CD4-positive, alpha-beta memory T cell (primary cell): ENCODE measurements at regions not wholly inside any gene's neighbourhood (a gene's known extent, or its start where the extent isn't known, plus 50 kb on each side); places are given as distances from the start of the nearest gene placed in this dataset.

ENCODE experiments used
- CTCF ChIA-PET: fragments of 350-600 bp; sonication (Branson Sonifier 250); formaldehyde crosslinking; loops from one replicate; lab custom pipeline; 2021; ENCODE audit warnings: inconsistent platforms; ENCODE audit not compliant: partially characterized antibody; lab: Charles Lee
- POLR2A ChIA-PET: fragments of 350-600 bp; sonication (Branson Sonifier 250); formaldehyde crosslinking; loops from one replicate; lab custom pipeline; 2021; ENCODE audit not compliant: partially characterized antibody; lab: Charles Lee
- DNase-seq, 5 donors: peaks; one replicate each; pipeline versions ENCODE4 v3.0.0 to v3.0.0-alpha.2; 2020 to 2022; ENCODE audit warnings: mixed read lengths in 1 of 5
- H3K27ac ChIP-seq: one replicate; pipeline ENCODE4 v1.7.0; 2013; ENCODE audit warnings: low read depth, low read length
- H3K27me3 ChIP-seq: 2 replicates; pipeline ENCODE4 v1.7.0; 2013; ENCODE audit warnings: mild to moderate bottlenecking, low read length, moderate library complexity; ENCODE audit not compliant: insufficient read depth
- H3K36me3 ChIP-seq: 2 replicates; pipeline ENCODE4 v1.7.0; 2013; ENCODE audit warnings: mild to moderate bottlenecking, low read length, moderate library complexity; ENCODE audit not compliant: insufficient read depth
- H3K4me1 ChIP-seq: 2 replicates; pipeline ENCODE4 v1.7.0; 2013; ENCODE audit warnings: mild to moderate bottlenecking, low read length, moderate library complexity; ENCODE audit not compliant: insufficient read depth
- H3K4me3 ChIP-seq, 2 donors: one replicate each; pipeline ENCODE4 v1.7.0; 2013; ENCODE audit warnings: low read length in 2 of 2, mild to moderate bottlenecking in 1 of 2
- H3K9me3 ChIP-seq, 2 donors: one replicate each; pipeline ENCODE4 v1.7.0; 2013; ENCODE audit warnings: low read length in 2 of 2, control low read depth in 1 of 2; ENCODE audit not compliant: control insufficient read depth in 1 of 2
- H3K27ac Mint-ChIP-seq, 7 donors: one replicate each; pipeline ENCODE4 v1.8.0; 2020 to 2021; ENCODE audit warnings: mixed read lengths in 7 of 7, mild to moderate bottlenecking in 6 of 7, inconsistent platforms in 3 of 7, moderate library complexity in 3 of 7
- H3K27me3 Mint-ChIP-seq, 2 donors: one replicate each; pipeline ENCODE4 v1.8.0; 2020 to 2021; ENCODE audit warnings: mixed read lengths in 2 of 2
- H3K36me3 Mint-ChIP-seq, 2 donors: one replicate each; pipeline ENCODE4 v1.8.0; 2020 to 2021; ENCODE audit warnings: mixed read lengths in 2 of 2, inconsistent platforms in 1 of 2, mild to moderate bottlenecking in 1 of 2
- H3K4me1 Mint-ChIP-seq, 4 donors: one replicate each; pipeline ENCODE4 v1.8.0; 2020 to 2021; ENCODE audit warnings: mixed read lengths in 4 of 4, mild to moderate bottlenecking in 1 of 4
- H3K4me3 Mint-ChIP-seq, 8 donors: one replicate each; pipeline ENCODE4 v1.8.0; 2020 to 2021; ENCODE audit warnings: mixed read lengths in 8 of 8, mild to moderate bottlenecking in 7 of 8, moderate library complexity in 6 of 8, inconsistent platforms in 3 of 8
- H3K9me3 Mint-ChIP-seq, 8 donors: one replicate each; pipeline ENCODE4 v1.8.0; 2020 to 2021; ENCODE audit warnings: mixed read lengths in 8 of 8, mild to moderate bottlenecking in 5 of 8, inconsistent platforms in 3 of 8, moderate library complexity in 1 of 8
- intact Hi-C: fragments of 100-400 bp; cut with micrococcal nuclease; formaldehyde crosslinking; loops from one replicate; pipeline ENCODE4 v1.15.1; 2023

DNA sequence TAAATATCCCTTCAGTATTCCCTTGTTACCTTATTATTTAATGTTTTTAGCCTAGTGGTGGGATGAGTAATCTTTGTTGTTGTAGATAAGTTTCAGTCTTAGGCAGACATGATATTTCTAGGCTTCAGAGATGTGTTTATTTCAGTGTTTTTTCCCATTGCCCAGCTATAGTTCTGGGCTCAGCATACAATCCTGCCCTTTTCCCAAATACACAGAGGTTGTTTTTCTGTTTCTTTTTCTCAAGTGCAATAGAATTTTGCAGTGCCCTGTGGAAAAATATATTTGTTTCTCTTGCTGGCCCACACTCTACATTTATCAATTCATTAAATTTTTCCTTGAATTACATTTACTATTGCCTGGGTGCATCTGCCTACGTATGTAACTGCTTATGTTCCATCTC, 321.8 kb downstream of the KCNJ3 start:
- H3K27me3 ChIP-seq = no peaks in the 10 kb centered on the region
- Mint-ChIP-seq H3K27me3 (no peaks in the 10 kb centered on the region), H3K27ac (no peak overlapping the region), H3K36me3 (no peaks in the 10 kb centered on the region), H3K4me1 (no peaks in the 10 kb centered on the region), H3K9me3 (peaks cover 0 to 4% (median 2%) of the 10 kb centered on the region in 8 donors), H3K4me3 (no peak overlapping the region)
- H3K9me3 ChIP-seq = no peaks in the 10 kb centered on the region
- no peak overlapping the region for H3K4me3 ChIP-seq
- POLR2A ChIA-PET = no interaction called here
- CTCF ChIA-PET = no interaction called here
- no peaks in the 10 kb centered on the region for H3K36me3 ChIP-seq
- H3K27ac ChIP-seq = no peak overlapping the region
- H3K4me1 ChIP-seq = no peaks in the 10 kb centered on the region
- intact Hi-C loops = no loop called here
- DNase-seq = no peak

DNA sequence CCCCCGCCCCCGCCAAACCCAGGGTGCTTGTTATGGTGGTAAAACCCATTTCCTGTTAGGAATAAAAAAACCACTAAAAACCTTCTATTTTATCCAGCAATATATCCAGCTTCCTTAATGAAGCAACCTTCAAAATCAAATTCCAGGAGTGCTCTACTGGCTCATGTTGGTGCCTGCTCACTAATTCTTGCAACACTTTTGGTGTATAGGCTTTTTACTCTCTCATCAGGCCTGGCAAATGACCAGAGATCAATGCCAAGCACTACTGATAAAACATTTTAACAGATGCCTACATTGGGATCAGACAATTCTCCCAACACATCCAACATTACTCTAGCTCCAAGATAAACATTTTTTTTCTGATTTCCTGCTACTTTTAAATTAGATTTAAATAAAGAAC, 312.4 kb downstream of the KCNJ3 start:
- no peak for DNase-seq
- Mint-ChIP-seq H3K27ac (no peak overlapping the region), H3K4me1 (no peaks in the 10 kb centered on the region), H3K27me3 (no peaks in the 10 kb centered on the region), H3K9me3 (peaks cover 0 to 14% (median 6%) of the 10 kb centered on the region in 8 donors), H3K4me3 (no peak overlapping the region), H3K36me3 (no peaks in the 10 kb centered on the region)
- CTCF ChIA-PET = no interaction called here
- Histone ChIP-seq H3K36me3 (no peaks in the 10 kb centered on the region), H3K27ac (no peak overlapping the region), H3K4me3 (no peak overlapping the region), H3K9me3 (no peaks in the 10 kb centered on the region), H3K27me3 (no peaks in the 10 kb centered on the region), H3K4me1 (no peaks in the 10 kb centered on the region)
- intact Hi-C loops = no loop called here
- POLR2A ChIA-PET = no interaction called here

DNA sequence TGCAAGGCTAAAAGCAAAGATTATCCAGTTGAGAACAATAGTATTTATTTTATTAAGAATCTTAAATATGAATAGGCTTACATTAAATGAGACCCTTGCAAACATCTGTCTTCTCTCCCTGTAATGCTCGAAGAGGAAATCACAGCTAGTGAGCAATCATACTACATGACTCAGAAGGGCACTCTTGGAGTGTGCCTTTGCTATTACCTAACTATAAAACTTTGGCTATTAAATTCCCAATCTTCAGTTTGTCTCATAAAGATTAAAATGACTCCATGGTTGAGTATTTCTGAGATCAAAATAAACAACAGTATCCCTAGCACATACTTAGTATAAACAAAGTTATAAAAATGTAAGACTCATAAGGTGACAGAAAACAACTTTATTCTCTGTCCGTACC, 296.9 kb downstream of the KCNJ3 start:
- no peaks in the 10 kb centered on the region for H3K27me3 Mint-ChIP-seq
- Histone ChIP-seq H3K27ac (no peak overlapping the region), H3K9me3 (no peaks in the 10 kb centered on the region), H3K36me3 (no peaks in the 10 kb centered on the region), H3K4me1 (no peaks in the 10 kb centered on the region), H3K4me3 (no peak overlapping the region), H3K27me3 (no peaks in the 10 kb centered on the region)
- no peak overlapping the region for H3K27ac Mint-ChIP-seq
- POLR2A ChIA-PET = no interaction called here
- H3K36me3 Mint-ChIP-seq = no peaks in the 10 kb centered on the region
- H3K4me1 Mint-ChIP-seq = no peaks in the 10 kb centered on the region
- DNase-seq = no peak
- CTCF ChIA-PET = no interaction called here
- no peak overlapping the region for H3K4me3 Mint-ChIP-seq
- H3K9me3 Mint-ChIP-seq = peaks cover 0 to 4% (median 0%) of the 10 kb centered on the region in 8 donors
- intact Hi-C loops = no loop called here

DNA sequence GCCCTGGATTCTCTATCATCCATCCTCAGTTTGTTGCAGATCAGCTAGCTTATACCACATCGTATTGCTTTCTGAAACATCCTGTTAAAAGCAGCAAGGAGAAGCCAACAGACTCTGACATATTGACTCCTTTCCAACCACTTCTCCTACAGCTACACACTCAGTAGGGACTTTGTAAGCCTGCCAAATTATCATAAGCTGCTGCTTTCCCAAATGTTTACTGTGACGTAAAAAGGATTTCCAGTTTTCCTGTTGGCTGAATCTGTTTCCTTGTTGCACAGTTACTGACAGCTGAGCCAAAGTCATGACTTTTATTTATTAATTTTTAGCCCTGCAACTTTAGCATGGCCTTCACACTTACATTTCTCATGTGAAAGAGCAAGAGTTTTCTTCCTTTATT, 294.3 kb downstream of the KCNJ3 start:
- ChIA-PET POLR2A (no interaction called here), CTCF (no interaction called here)
- H3K36me3 Mint-ChIP-seq = no peaks in the 10 kb centered on the region
- no peaks in the 10 kb centered on the region for H3K36me3 ChIP-seq
- H3K27ac ChIP-seq = no peak overlapping the region
- DNase-seq = no peak
- no peak overlapping the region for H3K4me3 Mint-ChIP-seq
- intact Hi-C loops = no loop called here
- H3K27me3 Mint-ChIP-seq = no peaks in the 10 kb centered on the region
- no peaks in the 10 kb centered on the region for H3K9me3 ChIP-seq
- no peak overlapping the region for H3K27ac Mint-ChIP-seq
- H3K4me3 ChIP-seq = no peak overlapping the region
- no peaks in the 10 kb centered on the region for H3K27me3 ChIP-seq
- H3K4me1 ChIP-seq = no peaks in the 10 kb centered on the region
- H3K9me3 Mint-ChIP-seq = peaks cover 0 to 8% (median 2%) of the 10 kb centered on the region in 8 donors
- no peaks in the 10 kb centered on the region for H3K4me1 Mint-ChIP-seq

DNA sequence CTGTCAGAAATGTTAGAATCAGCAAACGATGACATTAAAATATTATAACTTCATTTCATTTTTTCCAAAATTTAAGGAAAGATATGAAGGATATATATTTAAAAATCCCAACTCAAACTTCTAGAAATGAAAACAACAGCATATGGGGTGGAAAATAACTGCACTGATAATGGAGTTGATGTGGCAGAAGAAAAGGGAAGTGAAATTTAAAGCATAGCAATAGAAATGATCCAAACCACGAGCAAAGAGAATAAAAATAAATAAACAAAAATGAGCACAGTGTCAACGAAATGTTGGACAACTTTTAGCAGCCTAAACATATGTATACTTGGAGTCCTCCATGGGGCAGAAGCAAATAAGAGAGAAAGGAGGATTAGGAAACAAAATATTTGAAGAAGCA, 280.2 kb downstream of the KCNJ3 start:
- CTCF ChIA-PET = no interaction called here

DNA sequence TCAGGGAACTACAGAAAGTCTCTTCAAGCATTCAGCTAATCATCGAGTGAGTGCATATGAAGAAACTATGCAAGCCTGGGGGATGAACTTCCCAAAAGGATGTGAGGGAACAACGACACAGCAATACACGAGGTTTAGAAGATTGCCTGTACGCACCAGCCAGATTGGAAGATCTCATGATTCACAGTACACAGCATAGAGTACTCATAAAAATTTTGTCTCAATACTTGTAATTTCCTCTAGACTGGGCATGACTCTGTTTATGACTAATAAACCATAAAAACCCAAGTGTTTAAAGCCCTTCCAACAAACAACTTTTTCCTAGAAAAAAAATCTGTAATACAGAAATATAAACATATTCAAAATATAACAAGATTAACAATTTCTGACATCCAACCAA, 279.7 kb downstream of the KCNJ3 start:
- Mint-ChIP-seq H3K4me1 (no peaks in the 10 kb centered on the region), H3K36me3 (no peaks in the 10 kb centered on the region), H3K27me3 (no peaks in the 10 kb centered on the region), H3K4me3 (no peak overlapping the region), H3K27ac (no peak overlapping the region), H3K9me3 (peaks cover 0 to 8% (median 3%) of the 10 kb centered on the region in 8 donors)
- Histone ChIP-seq H3K27ac (no peak overlapping the region), H3K9me3 (no peaks in the 10 kb centered on the region), H3K36me3 (no peaks in the 10 kb centered on the region), H3K4me1 (no peaks in the 10 kb centered on the region), H3K27me3 (no peaks in the 10 kb centered on the region), H3K4me3 (no peak overlapping the region)
- POLR2A ChIA-PET = no interaction called here
- CTCF ChIA-PET = no interaction called here
- intact Hi-C loops = no loop called here
- DNase-seq = no peak

More for the DNA sequence above, 280.2 kb downstream of the KCNJ3 start:
- H3K27me3 ChIP-seq = no peaks in the 10 kb centered on the region
- no peak overlapping the region for H3K27ac ChIP-seq
- no peak overlapping the region for H3K4me3 ChIP-seq
- H3K4me1 ChIP-seq = no peaks in the 10 kb centered on the region
- no peaks in the 10 kb centered on the region for H3K36me3 Mint-ChIP-seq
- H3K9me3 Mint-ChIP-seq = peaks cover 0 to 12% (median 3%) of the 10 kb centered on the region in 8 donors
- no peaks in the 10 kb centered on the region for H3K4me1 Mint-ChIP-seq
- POLR2A ChIA-PET = no interaction called here
- H3K4me3 Mint-ChIP-seq = no peak overlapping the region
- intact Hi-C loops = no loop called here
- no peak overlapping the region for H3K27ac Mint-ChIP-seq
- DNase-seq = no peak
- H3K9me3 ChIP-seq = no peaks in the 10 kb centered on the region
- H3K27me3 Mint-ChIP-seq = no peaks in the 10 kb centered on the region
- no peaks in the 10 kb centered on the region for H3K36me3 ChIP-seq

DNA sequence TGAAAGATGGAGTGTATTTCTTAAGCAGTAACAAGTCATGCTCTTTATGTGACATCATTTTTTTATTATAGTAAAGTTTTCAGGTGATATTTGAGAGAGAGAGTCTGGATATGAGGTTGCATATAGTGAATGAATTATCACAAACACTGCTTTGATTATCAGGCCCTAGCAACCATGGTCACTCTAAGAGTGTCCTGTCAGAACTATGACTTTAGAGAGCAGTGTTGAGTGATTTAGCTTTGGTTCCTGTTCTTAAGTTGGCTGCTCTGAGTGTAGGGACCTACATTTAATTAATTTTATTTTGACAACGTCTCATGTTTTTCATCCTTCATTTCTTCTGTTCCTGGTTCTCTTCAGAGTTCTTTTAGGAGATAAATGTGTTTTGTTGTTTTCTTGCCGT, 275.5 kb downstream of the KCNJ3 start:
- H3K9me3 Mint-ChIP-seq = peaks cover 0 to 10% (median under 1%) of the 10 kb centered on the region in 8 donors
- Histone ChIP-seq H3K27ac (no peak overlapping the region), H3K4me3 (no peak overlapping the region), H3K36me3 (no peaks in the 10 kb centered on the region), H3K4me1 (no peaks in the 10 kb centered on the region), H3K27me3 (no peaks in the 10 kb centered on the region), H3K9me3 (no peaks in the 10 kb centered on the region)
- intact Hi-C loops = no loop called here
- ChIA-PET POLR2A (no interaction called here), CTCF (no interaction called here)
- H3K27me3 Mint-ChIP-seq = no peaks in the 10 kb centered on the region
- DNase-seq = no peak
- H3K36me3 Mint-ChIP-seq = no peaks in the 10 kb centered on the region
- no peak overlapping the region for H3K27ac Mint-ChIP-seq
- no peaks in the 10 kb centered on the region for H3K4me1 Mint-ChIP-seq
- no peak overlapping the region for H3K4me3 Mint-ChIP-seq

DNA sequence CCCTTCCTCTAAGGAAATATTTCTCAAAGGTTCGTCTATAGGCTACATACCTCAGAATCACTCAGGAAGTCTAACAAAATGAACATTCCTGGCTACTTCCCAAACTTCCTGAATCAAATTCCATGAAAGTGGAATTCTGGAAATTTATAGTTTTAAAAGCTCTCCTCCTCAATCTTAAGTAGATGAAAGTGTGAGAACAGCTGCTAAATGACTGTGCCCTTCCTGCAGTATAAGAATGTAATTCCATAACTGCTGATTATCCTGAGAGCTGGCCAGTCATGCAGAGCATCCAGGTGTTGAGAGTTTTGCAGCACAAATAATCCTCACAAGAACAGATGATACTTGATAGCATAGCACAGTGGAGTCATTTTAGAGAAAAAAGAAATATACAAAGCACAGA, 265.0 kb downstream of the KCNJ3 start:
- ChIA-PET CTCF (no interaction called here), POLR2A (no interaction called here)
- no peaks in the 10 kb centered on the region for H3K36me3 Mint-ChIP-seq
- H3K4me1 ChIP-seq = no peaks in the 10 kb centered on the region
- H3K36me3 ChIP-seq = no peaks in the 10 kb centered on the region
- no peak overlapping the region for H3K4me3 Mint-ChIP-seq
- no peaks in the 10 kb centered on the region for H3K27me3 ChIP-seq
- intact Hi-C loops = no loop called here
- no peak overlapping the region for H3K27ac Mint-ChIP-seq
- H3K9me3 ChIP-seq = no peaks in the 10 kb centered on the region
- H3K4me1 Mint-ChIP-seq = no peaks in the 10 kb centered on the region
- H3K27ac ChIP-seq = no peak overlapping the region
- peaks cover 0 to 6% (median 2%) of the 10 kb centered on the region in 8 donors for H3K9me3 Mint-ChIP-seq
- no peaks in the 10 kb centered on the region for H3K27me3 Mint-ChIP-seq
- no peak overlapping the region for H3K4me3 ChIP-seq
- DNase-seq = no peak
